HepG2 (cell line): ENCODE measurements at regions not wholly inside any gene's neighbourhood (a gene's known extent, or its start where the extent isn't known, plus 50 kb on each side); places are given as distances from the start of the nearest gene placed in this dataset.

ENCODE experiments used
- ATAC-seq: fragments of 200-7000 bp; cut with Tn5 transposase; 3 replicates; pipeline ENCODE4 v1.9.1; 2020; ENCODE audit warnings: mild to moderate bottlenecking, moderate library complexity
- BruUV-seq: library from RNA; stranded (reverse); fragments of 400-500 nt; replicated peaks from 2 replicates; lab custom pipeline; 2021; lab: Mats Ljungman, UMichigan
- CTCF ChIA-PET: fragments of 300-600 bp; formaldehyde crosslinking; extraction: SDS; loops from one replicate; lab custom pipeline; 2021; ENCODE audit warnings: low total read pairs, inconsistent platforms, low intra/inter-chr PET ratio; lab: Yijun Ruan, JAX
- POLR2A ChIA-PET: fragments of 350-600 bp; sonication (Branson Sonifier 250); formaldehyde crosslinking; loops from one replicate; lab custom pipeline; 2020; ENCODE audit warnings: antibody characterized with exemption, inconsistent platforms; lab: Yijun Ruan, JAX
- DNase-seq: peaks from one replicate; pipeline ENCODE4 v3.0.0-alpha.2; 2015; ENCODE audit warnings: low spot score
- FAIRE-seq: peaks from 3 replicates; lab custom pipeline; 2011; peaks lifted over from hg19 to GRCh38; lab: Jason Lieb, UNC
- H2AFZ ChIP-seq: one replicate; pipeline ENCODE4 v1.6.1; 2011; ENCODE audit warnings: low read length, inconsistent platforms
- H3K27ac ChIP-seq: fragments of 300-600 bp; 3 replicates; pipeline ENCODE4 v1.8.0; 2011; ENCODE audit warnings: mixed run types, mild to moderate bottlenecking, mixed read lengths, low read length, inconsistent platforms; ENCODE audit not compliant: insufficient read depth; ENCODE audit errors: extremely low read length
- H3K27me3 ChIP-seq, 2 experiments: fragments of 200-600 bp in 1 of 2; 2 replicates in 1 of 2; 3 replicates in 1 of 2; pipeline versions ENCODE4 v1.6.0 to v1.8.0; 2011; ENCODE audit warnings: low read length in 2 of 2, mild to moderate bottlenecking in 2 of 2, moderate library complexity in 2 of 2, inconsistent platforms in 1 of 2; ENCODE audit not compliant: insufficient read depth in 2 of 2, control insufficient read depth in 1 of 2
- H3K36me3 ChIP-seq, 2 experiments: fragments of 200-600 bp in 1 of 2; replicated peaks in 1 of 2; 2 replicates in 1 of 2; 3 replicates in 1 of 2; pipeline versions ENCODE4 v1.5.1 to v1.8.0; 2011; ENCODE audit warnings: low read length in 2 of 2, inconsistent platforms in 1 of 2; ENCODE audit not compliant: insufficient read depth in 2 of 2, control insufficient read depth in 1 of 2
- H3K4me1 ChIP-seq: 2 replicates; pipeline ENCODE4 v1.5.1; 2012; ENCODE audit warnings: low read length, inconsistent platforms; ENCODE audit not compliant: insufficient read depth
- H3K4me2 ChIP-seq: 2 replicates; pipeline ENCODE4 v1.6.0; 2011; ENCODE audit warnings: low read depth, low read length, inconsistent platforms
- H3K4me3 ChIP-seq, 3 experiments: fragments of 200-600 bp in 1 of 3; sonication (generic), shearing (Covaris generic) in 1 of 3; replicated peaks in 1 of 3; 2 replicates each; pipeline ENCODE4 v1.5.1; 2011 to 2016; ENCODE audit warnings: low read length in 3 of 3, inconsistent platforms in 2 of 3, low read depth in 2 of 3, mild to moderate bottlenecking in 2 of 3, control low read depth in 1 of 3, mixed read lengths in 1 of 3; ENCODE audit not compliant: insufficient read depth in 1 of 3
- H3K79me2 ChIP-seq: one replicate; pipeline ENCODE4 v1.6.1; 2011; ENCODE audit warnings: low read length, inconsistent platforms; ENCODE audit not compliant: insufficient read depth
- H3K9ac ChIP-seq: 2 replicates; pipeline ENCODE4 v1.6.0; 2011; ENCODE audit warnings: mild to moderate bottlenecking, low read depth, low read length, inconsistent platforms; ENCODE audit not compliant: insufficient read depth
- H3K9me3 ChIP-seq: 2 replicates; pipeline ENCODE4 v1.5.1; 2012; ENCODE audit warnings: mild to moderate bottlenecking, low read length
- H4K20me1 ChIP-seq: 2 replicates; pipeline ENCODE4 v1.6.0; 2011; ENCODE audit warnings: inconsistent platforms, mild to moderate bottlenecking, low read length, moderate library complexity; ENCODE audit not compliant: insufficient read depth
- ARNT ChIP-seq: fragments of 450-650 bp; IDR thresholded peaks from 2 replicates; pipeline ENCODE4 v1.6.1; 2017
- CBX5 ChIP-seq: sonication (generic); formaldehyde crosslinking; IDR thresholded peaks from 2 replicates; pipeline ENCODE4 v1.4.0; 2020; ENCODE audit warnings: missing genetic modification reagents, borderline replicate concordance
- DMTF1 ChIP-seq: sonication (generic); formaldehyde crosslinking; IDR thresholded peaks from 2 replicates; pipeline ENCODE4 v1.4.0; 2020; ENCODE audit warnings: mild to moderate bottlenecking, missing genetic modification reagents
- DZIP1 ChIP-seq: sonication (generic); formaldehyde crosslinking; IDR thresholded peaks from 2 replicates; pipeline ENCODE4 v1.5.0; 2020; ENCODE audit warnings: mild to moderate bottlenecking, missing genetic modification reagents
- FOXO4 ChIP-seq: sonication (generic); formaldehyde crosslinking; conservative IDR thresholded peaks from 2 replicates; pipeline ENCODE4 v1.8.1; 2023; ENCODE audit warnings: missing genetic modification reagents
- GZF1 ChIP-seq: sonication (generic); formaldehyde crosslinking; IDR thresholded peaks from 2 replicates; pipeline ENCODE4 v1.5.1; 2020; ENCODE audit warnings: mild to moderate bottlenecking, missing genetic modification reagents
- LBX2 ChIP-seq: sonication (generic); formaldehyde crosslinking; IDR thresholded peaks from 2 replicates; pipeline ENCODE4 v1.5.0; 2020; ENCODE audit warnings: missing genetic modification reagents, mild to moderate bottlenecking, borderline replicate concordance
- PRMT3 ChIP-seq: sonication (generic); formaldehyde crosslinking; IDR thresholded peaks from 2 replicates; pipeline ENCODE4 v1.8.1; 2022; ENCODE audit warnings: low read depth, mild to moderate bottlenecking, moderate library complexity, missing genetic modification reagents, borderline replicate concordance
- SRF ChIP-seq: IDR thresholded peaks from 2 replicates; pipeline ENCODE4 v1.6.1; 2011; ENCODE audit warnings: mild to moderate bottlenecking, low read depth, low read length, moderate library complexity
- SRY ChIP-seq: sonication (generic); formaldehyde crosslinking; IDR thresholded peaks from 2 replicates; pipeline ENCODE4 v1.8.0; 2022; ENCODE audit warnings: mild to moderate bottlenecking, missing genetic modification reagents
- TRIM22 ChIP-seq: fragments of 450-650 bp; IDR thresholded peaks from 2 replicates; pipeline ENCODE4 v1.6.1; 2017
- ZIK1 ChIP-seq: sonication (generic); formaldehyde crosslinking; IDR thresholded peaks from 2 replicates; pipeline ENCODE4 v1.5.0; 2020; ENCODE audit warnings: mild to moderate bottlenecking, low read depth, missing genetic modification reagents, borderline replicate concordance
- ZNF232 ChIP-seq: sonication (generic); formaldehyde crosslinking; IDR thresholded peaks from 2 replicates; pipeline ENCODE4 v1.4.0; 2020; ENCODE audit warnings: missing genetic modification reagents, borderline replicate concordance
- ZNF556 ChIP-seq: sonication (generic); formaldehyde crosslinking; IDR thresholded peaks from 2 replicates; pipeline ENCODE4 v1.4.0; 2020; ENCODE audit warnings: mild to moderate bottlenecking, missing genetic modification reagents, borderline replicate concordance
- ZNF567 ChIP-seq: sonication (generic); formaldehyde crosslinking; IDR thresholded peaks from 2 replicates; pipeline ENCODE4 v1.8.1; 2023; ENCODE audit warnings: mild to moderate bottlenecking, missing genetic modification reagents, borderline replicate concordance
- ZNF614 ChIP-seq: IDR thresholded peaks from 2 replicates; pipeline ENCODE4 v1.6.1; 2018; ENCODE audit warnings: missing biosample characterization, missing genetic modification reagents, inconsistent platforms, borderline replicate concordance
- ZNF709 ChIP-seq: sonication (generic); formaldehyde crosslinking; IDR thresholded peaks from 2 replicates; pipeline ENCODE4 v1.5.0; 2020; ENCODE audit warnings: mild to moderate bottlenecking, missing genetic modification reagents
- ZNF772 ChIP-seq: sonication (generic); formaldehyde crosslinking; IDR thresholded peaks from 2 replicates; pipeline ENCODE4 v1.5.0; 2020; ENCODE audit warnings: mild to moderate bottlenecking, missing genetic modification reagents
- in situ Hi-C: cut with HindIII; loops from 2 replicates; pipeline ENCODE4 v1.10.0; 2017; ENCODE audit warnings: low pct_unique_long_range_greater_than_20kb; ENCODE audit not compliant: extremely low pct_ligation_motif_present
- intact Hi-C: fragments of 100-400 bp; cut with micrococcal nuclease; formaldehyde crosslinking; loops from one replicate; pipeline ENCODE4 v1.10.0; 2022; ENCODE audit not compliant: unreplicated experiment

GRCh38 chr12:115020091-115020490 lies 336.1 kb upstream of the TBX3 start:
- no peak overlapping the region for H3K9ac ChIP-seq
- no peak overlapping the region for H3K27ac ChIP-seq
- no peak overlapping the region for H3K4me3 ChIP-seq
- H3K4me2 ChIP-seq: no peak overlapping the region
- DNase-seq (no peak), ATAC-seq (no peak), FAIRE-seq (no peak)
- no peaks in the 10 kb centered on the region for H3K36me3 ChIP-seq
- H3K4me1 ChIP-seq: no peaks in the 10 kb centered on the region
- no peaks in the 10 kb centered on the region for H4K20me1 ChIP-seq
- POLR2A ChIA-PET: no interaction called here
- no TSS peak for BruUV-seq
- in situ Hi-C loops (no loop called here), intact Hi-C loops (no loop called here)
- H2AFZ ChIP-seq: no peak overlapping the region
- H3K79me2 ChIP-seq: no peaks in the 10 kb centered on the region
- no peaks in the 10 kb centered on the region for H3K27me3 ChIP-seq
- CTCF ChIA-PET: no interaction called here
- H3K9me3 ChIP-seq: no peaks in the 10 kb centered on the region; the same call in 1 of the 2 replicates
- TF ChIP-seq ZNF772 (CRISPR knock-in tag) (no peak), DZIP1 (no peak), LBX2 (CRISPR knock-in tag) (no peak), TRIM22 (no peak), PRMT3 (CRISPR knock-in tag) (no peak), ARNT (no peak), SRF (no peak), ZNF709 (CRISPR knock-in tag) (no peak), ZIK1 (CRISPR knock-in tag) (no peak), ZNF614 (CRISPR knock-in tag) (no peak), ZNF232 (CRISPR knock-in tag) (no peak), DMTF1 (CRISPR knock-in tag) (no peak), FOXO4 (CRISPR knock-in tag) (no peak), GZF1 (no peak), CBX5 (no peak), ZNF556 (CRISPR knock-in tag) (no peak), SRY (CRISPR knock-in tag) (no peak), ZNF567 (CRISPR knock-in tag) (no peak)
